Stimulated activated naive CD8-positive, alpha-beta T cell treated with anti-CD3 and anti-CD28 coated beads, Interleukin-15, Interleukin-2, amounts not matched to agents 100 U/mL and 50 U/mL, for 24 hours (primary cell): ENCODE measurements at regions not wholly inside any gene's neighbourhood (a gene's known extent, or its start where the extent isn't known, plus 50 kb on each side); places are given as distances from the start of the nearest gene placed in this dataset.
"Not testable (repeated sequence)": the region's sequence is repeated elsewhere in the genome, so short reads cannot be mapped to it uniquely, and the experiment has no call there.

Experiments
- ATAC-seq: fragments of 150-1000 bp; cut with Tn5 transposase; one replicate; pipeline ENCODE4 v1.10.0; 2021
- DNase-seq: peaks from one replicate; pipeline ENCODE4 v3.0.0; 2021

DNA sequence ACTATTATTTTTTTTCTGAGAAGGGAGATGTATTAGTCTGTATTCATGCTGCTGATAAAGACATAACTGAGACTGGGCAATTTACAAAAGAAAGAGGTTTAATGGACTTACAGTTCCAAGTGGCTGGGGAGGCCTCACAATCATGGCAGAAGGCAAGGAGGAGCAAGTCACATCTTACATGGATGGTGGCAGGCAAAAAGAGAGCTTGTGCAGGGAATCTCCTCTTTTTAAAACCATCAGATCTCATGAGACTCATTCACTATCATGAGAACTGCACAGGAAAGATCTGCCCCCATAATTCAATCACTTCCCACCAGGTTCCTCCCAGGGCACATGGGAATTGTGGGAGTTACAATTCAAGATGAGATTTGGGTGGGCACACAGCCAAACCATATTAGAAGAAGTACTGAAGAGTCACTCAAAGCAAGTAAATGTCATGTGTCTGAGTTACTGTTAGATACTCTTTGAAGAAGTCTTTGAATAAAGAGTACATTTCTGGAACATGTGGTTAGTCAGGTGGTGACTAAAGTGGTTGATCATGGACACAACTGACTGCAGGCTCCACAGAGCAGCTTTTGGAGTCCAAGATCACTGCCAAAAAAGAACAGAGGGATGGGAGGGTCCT, 430.9 kb upstream of the TBL1XR1 start:
- peak; percentile 55 for ATAC-seq
- DNase-seq = not testable (repeated sequence)

DNA sequence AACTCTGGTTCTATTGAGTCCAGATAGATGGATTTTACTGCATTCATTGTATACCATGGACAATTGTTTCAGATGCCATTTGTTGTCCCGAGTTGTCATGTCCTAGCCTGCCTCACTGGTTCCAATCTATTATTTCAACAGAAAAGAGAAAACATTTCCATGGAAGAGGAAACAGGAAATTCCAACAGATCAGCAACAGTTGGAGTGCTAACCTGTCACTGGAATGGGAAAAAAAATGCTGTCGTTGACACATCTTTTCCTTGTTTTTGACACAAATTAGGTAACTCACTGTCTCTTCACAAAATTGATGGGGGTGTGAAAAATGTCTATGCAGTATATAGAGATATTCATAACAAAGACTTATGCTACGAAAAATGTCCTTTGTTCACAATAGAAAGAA, 432.0 kb upstream of the TBL1XR1 start:
- ATAC-seq (no peak), DNase-seq (no peak)

DNA sequence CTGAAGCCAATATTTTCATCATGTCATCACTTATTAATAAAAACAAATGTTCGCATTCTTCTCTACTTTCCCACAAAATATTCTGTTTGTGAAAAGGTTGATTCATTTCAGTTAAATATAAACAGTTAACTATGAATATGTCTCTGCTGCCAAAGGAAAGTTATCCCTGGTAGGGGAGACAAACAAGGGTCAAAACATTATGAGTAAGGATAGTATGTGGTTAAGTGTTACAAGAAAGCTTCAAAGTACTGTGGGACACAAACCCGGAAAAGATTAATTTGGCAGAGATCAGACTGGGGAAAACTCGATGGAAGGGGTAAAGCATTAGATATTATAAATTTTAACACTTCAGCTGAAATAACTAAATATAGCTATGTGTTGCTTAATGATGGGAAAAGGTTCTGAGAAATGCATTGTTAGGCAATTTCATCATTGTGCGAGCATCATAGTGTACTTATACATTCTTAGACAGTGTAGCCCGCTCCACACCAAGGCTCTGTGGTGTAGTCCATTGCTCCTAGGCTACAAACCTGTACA, 436.5 kb upstream of the TBL1XR1 start:
- ATAC-seq = no peak
- DNase-seq = no peak

DNA sequence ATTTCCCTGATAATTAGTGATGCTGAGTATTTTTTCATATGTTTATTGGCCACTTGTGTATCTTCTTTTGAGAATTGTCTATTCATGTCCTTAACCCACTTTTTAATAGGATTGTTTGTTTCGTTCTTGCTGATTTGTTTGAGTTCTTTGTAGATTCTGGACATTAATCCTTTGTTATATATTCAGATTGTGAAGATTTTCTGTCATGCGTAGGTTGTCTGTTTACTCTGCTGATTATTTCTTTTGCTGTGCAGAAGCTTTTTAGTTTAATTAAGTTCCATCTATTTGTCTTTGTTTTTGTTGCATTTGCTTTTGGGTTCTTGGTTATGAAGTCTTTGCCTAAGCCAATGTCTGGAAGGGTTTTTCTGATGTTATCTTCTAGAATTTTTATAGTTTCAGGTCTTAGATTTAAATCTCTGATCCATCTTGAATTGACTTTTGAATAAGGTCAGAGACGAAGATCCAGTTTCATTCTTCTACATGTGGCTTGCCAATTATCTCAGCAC, 438.4 kb upstream of the TBL1XR1 start:
- not testable (repeated sequence) for ATAC-seq, DNase-seq

DNA sequence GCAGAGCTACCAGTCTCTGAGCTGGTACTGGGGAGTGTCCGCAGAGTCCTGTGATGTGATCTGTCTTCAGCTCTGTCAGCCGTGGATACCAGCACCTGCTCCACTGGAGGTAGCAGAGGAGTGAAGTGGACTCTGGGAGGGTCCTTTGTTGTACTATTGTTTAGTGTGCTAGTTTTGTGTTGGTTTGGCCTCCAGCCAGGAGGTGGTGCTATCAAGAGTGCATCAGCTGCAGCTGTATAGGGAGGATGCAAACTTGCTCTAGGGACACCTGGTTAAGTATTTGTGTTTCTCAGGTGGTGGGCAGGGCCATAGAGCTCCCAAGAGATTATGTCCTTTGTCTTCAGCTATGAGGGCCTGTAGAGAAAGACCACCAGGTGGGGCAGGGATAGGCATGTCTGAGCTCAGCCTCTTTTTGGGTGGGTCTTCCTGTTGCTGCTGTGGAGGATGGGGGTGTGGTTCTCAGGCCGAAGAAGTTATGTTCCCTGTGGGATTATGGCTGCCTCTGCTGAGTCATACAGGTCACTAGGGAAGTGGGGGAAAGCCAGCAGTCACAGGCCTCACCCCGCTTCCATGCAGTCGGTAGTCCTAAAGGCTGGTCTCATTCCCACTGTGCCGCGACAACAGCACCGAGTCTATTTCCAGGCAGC, 443.2 kb upstream of the TBL1XR1 start:
- ATAC-seq (no peak), DNase-seq (no peak)

DNA sequence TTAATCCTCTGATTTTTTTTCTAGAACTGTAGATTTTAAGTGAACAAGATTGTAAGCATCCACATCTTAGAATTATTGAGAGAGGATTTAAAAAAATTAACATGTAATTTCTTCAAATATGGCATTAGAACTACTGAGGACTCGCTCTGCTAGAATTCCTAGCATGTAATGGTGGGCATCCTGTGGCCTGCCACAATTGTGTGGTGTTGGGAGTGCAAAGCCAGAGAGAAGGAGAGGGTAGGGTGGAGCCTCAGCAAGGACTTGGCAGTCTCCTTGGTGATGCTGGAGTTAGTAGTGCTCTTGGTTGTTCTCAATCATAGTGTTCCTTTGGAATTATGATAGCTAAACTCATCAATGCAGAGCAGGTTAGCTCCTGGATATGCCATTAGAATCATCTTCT, 443.9 kb upstream of the TBL1XR1 start:
- no peak for ATAC-seq
- no peak for DNase-seq

DNA sequence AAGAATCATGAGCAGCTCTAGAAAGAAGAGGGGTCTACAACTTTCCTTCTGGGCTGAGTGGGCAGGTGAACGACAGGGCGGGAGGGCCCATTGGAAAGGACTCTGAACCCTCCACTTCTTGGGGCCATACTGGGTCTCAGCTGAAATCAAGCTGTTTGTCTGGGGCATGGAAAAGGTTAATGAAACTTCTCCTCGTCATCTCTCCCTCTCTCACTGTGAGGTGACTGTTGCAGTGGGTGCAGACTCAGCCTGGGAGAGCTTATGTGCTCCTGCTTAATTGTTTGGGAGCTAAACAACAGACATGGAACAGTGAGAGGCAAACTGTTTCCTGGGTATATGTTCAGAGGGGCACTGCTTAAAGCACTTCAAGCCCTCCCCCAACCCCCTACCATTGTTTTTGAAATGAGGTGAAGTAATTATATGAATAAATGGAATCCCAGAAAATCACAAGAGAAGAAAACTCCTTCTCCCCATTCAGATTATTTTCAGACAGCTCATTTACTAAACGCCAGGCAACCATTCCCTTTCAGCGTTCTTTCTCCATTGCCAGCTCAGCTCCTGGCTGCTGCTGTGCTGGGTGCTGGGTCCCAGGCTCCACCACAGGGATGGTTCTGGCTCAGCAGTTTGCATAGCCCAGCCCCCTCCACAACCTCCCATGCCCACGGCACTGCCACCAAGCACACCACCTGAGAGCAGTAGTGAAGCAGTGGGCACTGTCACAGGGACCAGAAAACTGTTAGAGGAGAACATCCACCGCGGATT, 444.9 kb upstream of the TBL1XR1 start:
- DNase-seq = no peak
- ATAC-seq = peak; percentile 58

DNA sequence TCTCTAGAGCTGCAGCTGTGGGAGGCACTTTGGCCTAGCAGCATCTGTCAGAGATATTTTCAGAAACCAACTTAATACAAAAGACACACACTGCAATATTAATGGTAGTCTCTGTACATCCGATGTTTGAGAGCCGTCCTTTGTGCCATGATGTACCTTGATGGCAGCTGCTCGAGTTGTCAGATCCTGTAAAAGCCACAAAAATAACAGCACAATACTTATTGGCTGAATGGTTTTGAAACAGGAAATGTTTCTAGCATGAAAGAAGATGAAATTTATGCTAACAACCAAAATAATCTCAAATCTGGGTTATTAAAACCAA, 445.5 kb upstream of the TBL1XR1 start:
- no peak for DNase-seq
- ATAC-seq = no peak

DNA sequence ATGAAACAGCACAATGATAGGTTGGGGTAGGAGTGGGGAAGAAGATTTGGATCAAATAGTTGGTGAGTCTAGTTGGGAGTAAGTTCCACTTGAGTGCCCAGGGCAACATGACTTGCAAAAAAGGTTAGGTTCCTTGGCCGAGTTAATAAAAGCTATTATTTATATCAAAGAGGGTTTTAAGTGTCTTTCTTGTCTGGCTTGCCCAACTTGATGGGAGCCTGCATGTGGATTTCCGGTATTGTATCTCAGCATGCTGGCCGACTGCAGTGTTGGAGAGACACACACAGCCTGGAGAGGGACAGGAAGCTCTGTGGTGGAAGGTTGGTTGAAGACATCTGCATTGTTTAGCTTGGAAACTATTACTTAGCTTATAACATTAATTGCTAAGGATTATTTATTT, 449.5 kb upstream of the TBL1XR1 start:
- peak; percentile 61 for ATAC-seq
- no peak for DNase-seq

DNA sequence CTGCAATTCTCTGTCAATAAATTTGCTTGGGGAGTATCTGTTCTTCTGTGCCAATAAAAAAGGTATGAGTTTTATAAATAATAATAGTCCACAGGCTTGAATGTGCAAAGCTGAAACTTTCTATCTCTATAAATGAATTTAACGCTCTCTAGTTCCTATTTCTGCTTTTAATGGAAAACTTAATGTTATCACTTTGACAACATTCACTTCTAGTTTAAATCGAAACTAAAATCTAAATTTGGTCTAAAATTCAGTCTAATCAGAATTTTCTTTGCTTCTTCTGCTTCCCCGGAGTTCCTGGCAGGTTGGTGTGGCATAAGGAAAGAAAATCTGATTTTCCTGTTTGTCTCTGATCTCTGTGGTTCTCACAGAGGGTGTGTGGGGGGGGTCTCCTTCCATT, 450.1 kb upstream of the TBL1XR1 start:
- no peak for ATAC-seq
- no peak for DNase-seq

DNA sequence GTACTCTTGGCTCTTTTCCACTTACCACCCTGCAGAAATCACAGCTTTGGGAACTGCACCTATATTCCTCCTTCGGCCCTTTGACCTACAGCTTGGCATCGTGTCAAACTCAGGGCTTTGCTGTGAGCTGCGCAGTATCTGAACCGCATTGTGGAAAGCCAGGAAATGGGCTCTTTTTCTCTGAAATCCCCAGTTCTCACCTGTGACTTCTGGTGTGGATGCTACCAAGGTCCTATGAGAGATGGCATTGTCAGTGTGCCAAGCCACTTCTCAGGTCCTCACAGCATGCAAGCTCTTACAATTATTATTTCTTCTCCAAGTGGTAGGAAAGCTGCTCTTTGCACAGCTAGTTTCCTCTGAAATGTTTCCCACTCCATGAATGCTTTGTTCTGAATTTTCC, 450.6 kb upstream of the TBL1XR1 start:
- no peak for DNase-seq

DNA sequence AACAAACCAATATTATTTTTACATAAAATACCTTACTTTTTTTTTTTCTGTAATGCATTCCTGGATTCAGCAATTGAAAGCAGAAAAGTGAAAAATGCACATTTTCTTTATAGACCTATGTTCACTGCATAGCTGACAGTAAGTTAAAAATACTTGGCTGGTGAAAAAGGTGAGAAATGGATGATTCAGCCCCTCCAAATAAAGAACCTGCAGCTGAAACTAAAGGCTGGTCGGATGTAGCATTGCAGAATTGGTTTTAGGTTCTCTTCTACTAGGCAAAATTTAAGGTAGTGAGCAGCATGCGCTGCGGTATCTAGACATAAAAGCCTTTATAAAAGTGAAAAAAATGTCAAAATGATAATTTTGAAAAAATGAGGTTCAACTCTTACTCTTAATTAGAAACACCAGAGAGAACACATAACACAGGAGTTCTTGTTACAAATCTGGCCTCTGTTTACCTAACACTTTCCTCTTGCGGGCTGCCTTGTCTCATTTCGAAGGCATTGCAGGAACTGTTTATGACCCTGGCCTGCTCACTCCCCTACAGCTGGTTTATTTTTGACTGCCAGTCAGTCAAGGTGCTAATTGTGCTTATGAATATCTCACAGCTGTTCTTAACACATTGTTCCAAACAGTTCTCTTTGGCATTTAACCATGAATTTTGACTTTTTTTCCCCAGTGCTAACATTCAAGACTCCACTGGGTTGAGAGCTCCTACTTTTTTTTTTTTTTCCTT, 455.4 kb upstream of the TBL1XR1 start:
- DNase-seq = no peak
- ATAC-seq = no peak

More for the DNA sequence above, 450.6 kb upstream of the TBL1XR1 start:
- ATAC-seq = no peak

DNA sequence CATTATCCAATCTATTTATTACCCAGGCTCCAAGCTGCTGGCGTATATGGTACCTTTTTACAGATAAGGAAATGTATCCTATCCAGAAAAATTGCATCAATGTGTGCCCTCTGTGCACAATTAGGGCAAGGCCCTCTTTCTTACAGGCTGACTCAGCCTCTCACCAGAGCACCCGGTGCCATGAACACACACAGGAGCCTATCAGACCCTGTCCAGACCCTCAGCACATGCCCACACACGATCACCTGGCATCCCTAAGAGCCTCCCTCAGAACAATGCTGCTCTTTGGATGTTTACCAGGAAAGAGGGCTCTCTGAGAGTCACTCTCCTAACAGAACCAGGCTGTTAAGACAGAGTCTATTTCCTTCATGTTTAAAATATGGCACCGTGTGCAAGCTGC, 460.0 kb upstream of the TBL1XR1 start:
- DNase-seq (no peak), ATAC-seq (no peak)

DNA sequence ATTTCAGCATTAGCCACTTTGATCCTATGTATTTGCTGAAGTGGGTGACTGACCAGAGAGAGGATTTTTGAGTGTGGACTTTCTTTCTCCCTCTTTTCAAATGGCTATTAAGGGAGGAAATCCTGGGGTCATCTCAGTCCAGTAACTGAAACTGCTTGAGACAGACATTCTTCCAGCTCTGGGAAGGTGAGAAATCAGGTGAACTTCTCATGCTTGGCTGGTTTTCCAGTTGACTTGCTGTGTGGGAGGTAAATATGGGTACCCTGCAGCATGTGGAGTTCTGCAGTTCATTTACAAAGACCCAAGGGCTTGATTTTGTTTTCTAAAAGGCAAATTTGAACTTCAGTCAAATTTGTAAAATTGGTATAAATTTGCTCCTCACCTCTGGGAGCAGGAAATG, 461.1 kb upstream of the TBL1XR1 start:
- ATAC-seq = no peak
- no peak for DNase-seq

DNA sequence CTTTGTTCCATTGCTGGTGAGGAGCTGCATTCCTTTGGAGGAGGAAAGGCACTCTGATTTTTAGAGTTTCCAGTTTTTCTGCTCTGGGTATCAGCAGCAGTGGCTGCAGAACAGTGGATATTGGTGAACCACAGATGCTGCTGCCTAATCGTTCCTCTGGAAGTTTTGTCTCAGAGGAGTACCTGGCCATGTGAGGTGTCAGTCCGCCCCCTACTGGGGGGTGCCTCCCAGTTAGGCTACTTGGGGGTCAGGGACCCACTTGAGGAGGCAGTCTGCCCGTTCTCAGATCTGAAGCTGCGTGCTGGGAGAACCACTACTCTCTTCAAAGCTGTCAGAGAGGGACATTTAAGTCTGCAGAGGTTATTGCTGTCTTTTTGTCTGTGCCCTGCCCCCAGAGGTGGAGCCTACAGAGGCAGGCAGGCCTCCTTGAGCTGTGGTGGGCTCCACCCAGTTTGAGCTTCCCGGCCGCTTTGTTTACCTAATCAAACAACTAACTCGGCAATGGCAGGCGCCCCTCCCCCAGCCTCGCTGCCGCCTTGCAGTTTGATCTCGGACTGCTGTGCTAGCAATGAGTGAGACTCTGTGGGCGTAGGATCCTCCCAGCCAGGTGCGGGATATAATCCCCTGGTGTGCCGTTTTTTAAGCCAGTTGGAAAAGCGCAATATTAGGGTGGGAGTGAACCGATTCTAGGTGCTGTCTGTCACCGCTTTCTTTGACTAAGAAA, 467.3 kb upstream of the TBL1XR1 start:
- ATAC-seq, DNase-seq: not testable (repeated sequence)

DNA sequence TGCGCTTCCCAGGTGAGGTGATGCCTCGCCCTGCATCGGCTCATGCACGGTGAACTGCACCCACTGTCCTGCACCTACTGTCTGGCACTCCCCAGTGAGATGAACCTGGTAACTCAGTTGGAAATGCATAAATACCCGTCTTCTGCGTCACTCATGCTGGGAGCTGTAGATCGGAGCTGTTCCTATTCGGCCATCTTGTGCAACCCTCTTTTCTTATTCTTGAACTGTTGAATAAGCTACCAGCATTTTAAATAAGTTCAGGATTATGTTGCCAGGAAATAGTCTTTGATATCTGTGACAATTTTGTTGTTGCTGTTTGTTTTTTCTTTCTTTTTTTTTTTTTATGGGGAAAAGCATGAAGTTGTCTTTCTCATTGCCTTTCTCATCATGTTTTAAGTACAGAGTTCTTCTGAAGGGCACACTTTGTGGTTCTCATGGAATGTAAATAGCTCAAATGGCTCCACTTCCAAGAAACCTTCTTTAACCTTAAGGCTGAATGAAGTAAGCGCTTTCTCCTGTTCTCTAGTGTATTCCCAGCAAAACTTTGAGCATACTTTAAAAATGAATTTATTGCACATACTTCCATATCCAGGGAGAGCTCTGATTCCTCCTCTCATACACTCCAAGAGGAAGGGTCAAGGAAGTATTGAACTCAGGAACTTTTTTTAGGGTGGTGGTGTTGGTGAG, 468.0 kb upstream of the TBL1XR1 start:
- ATAC-seq = no peak

DNA sequence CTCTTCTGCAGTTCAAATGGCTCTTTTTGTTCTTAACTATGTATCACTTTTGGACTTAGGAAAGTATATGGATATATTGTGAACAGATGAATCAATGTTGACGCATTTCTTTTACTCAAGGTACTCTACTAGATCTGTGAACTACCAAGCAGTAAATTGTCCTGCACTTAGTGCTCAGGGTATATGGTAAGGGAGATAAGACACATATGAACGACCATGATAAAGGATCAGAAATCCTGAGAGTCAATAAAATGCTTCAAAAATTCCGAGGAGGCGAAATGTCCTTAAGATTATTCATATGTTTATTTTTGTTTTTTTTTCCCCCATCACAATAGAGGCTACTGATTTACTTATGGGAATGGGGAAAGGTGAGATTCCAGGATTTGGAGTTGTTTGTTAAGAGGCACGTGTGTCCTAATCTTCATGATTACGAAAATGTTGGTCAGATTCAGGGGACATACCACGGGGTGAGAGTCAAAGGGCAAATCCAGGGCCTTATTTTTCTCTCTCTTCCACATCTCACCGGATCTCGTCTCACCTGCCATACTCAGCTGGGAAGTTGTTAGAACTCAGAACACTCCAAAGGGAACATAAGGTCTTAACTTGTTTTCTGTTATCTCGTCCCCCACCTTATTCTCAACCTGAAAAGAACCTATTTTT, 475.1 kb upstream of the TBL1XR1 start:
- DNase-seq = no peak
- ATAC-seq = no peak

More for the DNA sequence above, 468.0 kb upstream of the TBL1XR1 start:
- DNase-seq = no peak

DNA sequence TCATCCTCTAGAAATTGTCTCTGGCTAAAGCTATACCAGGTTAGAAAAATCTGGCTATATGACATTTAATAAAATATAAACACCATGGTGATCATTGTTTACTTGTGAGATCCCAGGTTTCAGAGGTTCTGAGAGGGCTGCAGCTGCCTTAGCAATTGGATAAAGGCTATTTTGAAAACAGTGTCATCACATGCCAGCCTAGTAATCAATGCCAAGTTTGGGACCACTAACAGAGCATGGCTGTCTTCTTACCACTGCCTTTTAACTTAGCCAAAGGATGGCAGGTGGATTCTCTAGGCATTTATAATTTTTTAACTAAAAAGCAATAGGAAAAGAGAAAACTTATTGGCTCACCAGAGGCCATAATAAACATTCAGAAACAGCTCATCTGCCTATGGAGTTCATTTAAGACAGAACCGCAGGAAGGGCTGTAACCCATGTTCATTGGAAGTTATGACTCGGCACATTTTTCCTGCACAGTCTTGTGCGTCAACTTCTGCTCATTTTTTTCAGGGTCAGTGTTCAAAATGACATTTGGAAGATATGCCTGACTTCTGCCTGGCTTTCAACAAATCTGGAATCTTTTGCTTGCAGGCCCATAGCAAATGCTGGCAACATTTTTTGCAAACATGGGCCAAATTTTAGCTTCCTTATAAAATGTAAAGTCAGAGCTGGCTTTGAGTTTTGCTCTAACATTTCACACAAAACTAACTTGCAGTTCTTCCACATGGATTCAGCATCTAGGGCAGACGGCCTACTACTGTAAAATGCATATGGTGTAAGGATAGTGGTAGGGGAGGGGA, 476.0 kb upstream of the TBL1XR1 start:
- ATAC-seq = no peak
- no peak for DNase-seq

DNA sequence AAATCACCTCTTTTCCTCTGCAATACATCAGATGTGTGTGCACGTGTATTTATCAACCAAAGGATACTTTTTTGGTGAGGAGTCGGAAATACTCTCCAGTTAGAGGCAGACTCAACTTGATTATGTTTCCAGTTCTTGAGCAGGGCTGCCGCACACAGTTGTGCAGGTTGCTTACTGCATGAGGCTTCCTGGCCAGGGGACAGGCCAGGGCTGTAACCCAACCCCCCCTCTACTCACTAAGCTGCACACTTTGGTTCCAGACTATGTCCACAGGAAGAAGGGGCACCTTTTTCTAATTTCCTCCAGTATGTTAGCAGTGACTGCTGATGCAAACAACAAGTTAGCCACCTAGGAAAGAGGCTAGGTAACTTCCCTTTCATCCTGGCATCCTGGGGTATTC, 476.9 kb upstream of the TBL1XR1 start:
- DNase-seq (no peak), ATAC-seq (no peak)

DNA sequence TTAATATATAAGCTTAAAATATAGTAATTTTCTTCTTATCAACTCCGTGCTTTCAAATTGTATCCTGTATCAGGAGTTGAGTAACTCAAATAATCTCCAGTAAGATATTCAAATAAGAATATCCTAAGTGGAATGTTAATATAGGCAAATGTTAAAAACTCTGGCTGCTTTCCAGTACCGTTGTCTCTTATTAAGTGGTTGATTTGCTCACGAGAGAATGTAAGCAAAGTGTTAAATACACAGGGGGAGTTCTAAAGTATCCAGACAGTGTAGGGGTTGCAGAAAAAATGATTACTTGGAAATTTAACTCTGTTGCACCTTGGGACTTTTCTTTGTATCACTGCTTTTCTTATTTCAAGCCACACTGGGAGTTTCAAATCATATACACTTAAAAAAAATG, 478.9 kb upstream of the TBL1XR1 start:
- ATAC-seq (no peak), DNase-seq (no peak)
